Esophagus squamous epithelium (tissue), 5 donors: ENCODE measurements at regions not wholly inside any gene's neighbourhood (a gene's known extent, or its start where the extent isn't known, plus 50 kb on each side); places are given as distances from the start of the nearest gene placed in this dataset.

Experiments used
- DNase-seq: peaks from one replicate; lab custom pipeline; 2025; lab: John Stamatoyannopoulos, UW
- H3K27ac ChIP-seq, 4 donors: fragments of 200-600 bp; sonication (generic); one replicate each; pipeline ENCODE4 v1.5.1; 2016 to 2019; ENCODE audit warnings: mild to moderate bottlenecking in 1 of 4
- H3K27me3 ChIP-seq, 4 donors: fragments of 200-600 bp; sonication (generic); 1 replicate in 3 of 4; 2 replicates in 1 of 4; pipeline versions ENCODE4 v1.5.1 to v1.6.0; 2017 to 2021; ENCODE audit warnings: antibody characterized with exemption in 1 of 4
- H3K36me3 ChIP-seq, 3 donors: fragments of 200-600 bp; sonication (generic); one replicate each; pipeline ENCODE4 v1.5.1; 2016 to 2019
- H3K4me1 ChIP-seq, 3 donors: fragments of 200-600 bp; sonication (generic); one replicate each; pipeline ENCODE4 v1.5.1; 2017 to 2019
- H3K4me3 ChIP-seq, 4 donors: fragments of 200-600 bp; sonication (generic); 1 replicate in 3 of 4; 2 replicates in 1 of 4; pipeline ENCODE4 v1.5.1; 2016 to 2019; ENCODE audit warnings: mild to moderate bottlenecking in 2 of 4, moderate library complexity in 1 of 4
- H3K9me3 ChIP-seq, 3 donors: fragments of 200-600 bp; sonication (generic); one replicate each; pipeline ENCODE4 v1.5.1; 2016 to 2019
- CTCF ChIP-seq, 6 experiments: fragments of 450-650 bp in 4 of 6; fragments of 200-600 bp in 2 of 6; sonication (generic) in 2 of 6; IDR thresholded peaks; one replicate each; pipeline ENCODE4 v1.5.1; 2016 to 2019; ENCODE audit warnings: antibody characterized with exemption in 6 of 6, mild to moderate bottlenecking in 4 of 6, moderate library complexity in 4 of 6
- POLR2A ChIP-seq, 4 donors: fragments of 450-650 bp; IDR thresholded peaks; one replicate each; pipeline ENCODE4 v1.6.1; 2017; ENCODE audit warnings: antibody characterized with exemption in 4 of 4, mild to moderate bottlenecking in 4 of 4, moderate library complexity in 3 of 4
- WGBS, 2 donors: methylation state at CpG; one replicate each; pipeline ENCODE4 v1.1.5; 2018; 5-methylcytosine and 5-hydroxymethylcytosine counted together
- intact Hi-C: fragments of 100-400 bp; cut with DNase I; formaldehyde crosslinking; loops from one replicate; pipeline ENCODE4 v1.15.0; 2022
- donor health status: DM: yes; HTN: yes; CAD: no.

- no peaks in the 10 kb centered on the region for H3K9me3 ChIP-seq
- intact Hi-C loops, result no loop called here
- H3K36me3 ChIP-seq, result no peaks in the 10 kb centered on the region
- no peak for DNase-seq
- H3K27me3 ChIP-seq, result no peaks in the 10 kb centered on the region
- no peak overlapping the region for H3K4me3 ChIP-seq
- H3K27ac ChIP-seq, result no peak overlapping the region
- TF ChIP-seq POLR2A (IDR thresholded peaks at IDR 0.05) (no peak), CTCF (IDR thresholded peaks at IDR 0.05) (no peak)
- WGBS, 2 donors, result 91 to 92% methylated on average over 2 of the region's 2 CpGs
- H3K4me1 ChIP-seq, result peaks cover 3 to 54% (median 14%) of the 10 kb centered on the region in 3 donors
These were observed 66.8 kb downstream of the NIBAN1 start for GRCh38 chr1:184907500-184907899.

- intact Hi-C loops, result no loop called here
- peak overlapping the region in 1 of 4 donors; percentile 72 for H3K27ac ChIP-seq
- no peak overlapping the region for H3K4me3 ChIP-seq
- no peaks in the 10 kb centered on the region for H3K36me3 ChIP-seq
- WGBS, 2 donors, result 57 to 61% methylated on average over 1 of the region's 1 CpG
- no peaks in the 10 kb centered on the region for H3K9me3 ChIP-seq
- H3K27me3 ChIP-seq, result no peaks in the 10 kb centered on the region
- no peak for DNase-seq
- peaks cover 3 to 59% (median 14%) of the 10 kb centered on the region in 3 donors for H3K4me1 ChIP-seq
- TF ChIP-seq POLR2A (IDR thresholded peaks at IDR 0.05) (no peak), CTCF (IDR thresholded peaks at IDR 0.05) (no peak)
These were observed 67.5 kb downstream of the NIBAN1 start for GRCh38 chr1:184906761-184907160.

- TF ChIP-seq CTCF (IDR thresholded peaks at IDR 0.05) (no peak), POLR2A (IDR thresholded peaks at IDR 0.05) (no peak)
- peaks cover 3 to 56% (median 8%) of the 10 kb centered on the region in 3 donors for H3K4me1 ChIP-seq
- no peaks in the 10 kb centered on the region for H3K36me3 ChIP-seq
- peak overlapping the region in 3 of 4 donors; percentile 27 to 72 (median 63) for H3K27ac ChIP-seq
- 48 to 49% methylated on average over 3 of the region's 3 CpGs for WGBS, 2 donors
- no peaks in the 10 kb centered on the region for H3K9me3 ChIP-seq
- DNase-seq, result no peak
- H3K27me3 ChIP-seq, result no peaks in the 10 kb centered on the region
- intact Hi-C loops, result no loop called here
- no peak overlapping the region for H3K4me3 ChIP-seq
These were observed 68.5 kb downstream of the NIBAN1 start for GRCh38 chr1:184905601-184906322.

GRCh38 chr1:184903111-184903692 lies 71.1 kb downstream of the NIBAN1 start:
- Histone ChIP-seq H3K9me3 (no peaks in the 10 kb centered on the region), H3K27ac (peak overlapping the region in 3 of 4 donors; percentile 57 to 72 (median 63)), H3K4me1 (peaks cover 3 to 43% (median 5%) of the 10 kb centered on the region in 3 donors), H3K4me3 (no peak overlapping the region), H3K27me3 (no peaks in the 10 kb centered on the region), H3K36me3 (peaks cover 0 to 9% (median 0%) of the 10 kb centered on the region in 3 donors)
- 71 to 86% methylated on average over 2 of the region's 2 CpGs for WGBS, 2 donors
- TF ChIP-seq CTCF (IDR thresholded peaks at IDR 0.05) (no peak), POLR2A (IDR thresholded peaks at IDR 0.05) (no peak)
- intact Hi-C loops, result no loop called here
- DNase-seq, result no peak

- peak overlapping the region in 2 of 4 donors; percentile 26 to 36 for H3K27ac ChIP-seq
- DNase-seq, result no peak
- H3K36me3 ChIP-seq, result peaks cover 0 to 18% (median 0%) of the 10 kb centered on the region in 3 donors
- intact Hi-C loops, result no loop called here
- peaks cover 2 to 34% (median 3%) of the 10 kb centered on the region in 3 donors for H3K4me1 ChIP-seq
- H3K9me3 ChIP-seq, result no peaks in the 10 kb centered on the region
- no peaks in the 10 kb centered on the region for H3K27me3 ChIP-seq
- no peak overlapping the region for H3K4me3 ChIP-seq
- WGBS, 2 donors, result 94 to 98% methylated on average over 4 of the region's 4 CpGs
- no peak for TF ChIP-seq CTCF (IDR thresholded peaks at IDR 0.05)
- TF ChIP-seq POLR2A (IDR thresholded peaks at IDR 0.05), result no peak
These were observed 73.8 kb downstream of the NIBAN1 start for GRCh38 chr1:184900507-184900906.
